ENCODE measurements at regions not wholly inside any gene's neighbourhood (a gene's known extent, or its start where the extent isn't known, plus 50 kb on each side); places are given as distances from the start of the nearest gene placed in this dataset.
"Not testable (repeated sequence)": the region's sequence is repeated elsewhere in the genome, so short reads cannot be mapped to it uniquely, and the experiment has no call there.

- no peak for DNase-seq
Observed at GRCh38 chr2:7683196-7683595, 766.0 kb downstream of the RNF144A start.

- no peak for DNase-seq
Observed at GRCh38 chr2:7683708-7684107, 766.5 kb downstream of the RNF144A start.

- DNase-seq, result no peak
Observed at GRCh38 chr2:7685342-7686015, 768.3 kb downstream of the RNF144A start.

GRCh38 chr2:7686016-7686385 lies 768.8 kb downstream of the RNF144A start:
- DNase-seq, result no peak

GRCh38 chr2:7691961-7692656 lies 774.9 kb downstream of the RNF144A start:
- DNase-seq, result no peak

GRCh38 chr2:7692657-7693161 lies 775.5 kb downstream of the RNF144A start:
- no peak for DNase-seq

GRCh38 chr2:7693246-7694075 lies 776.2 kb downstream of the RNF144A start:
- DNase-seq, result no peak

- no peak for DNase-seq
Observed at GRCh38 chr2:7694076-7694985, 777.1 kb downstream of the RNF144A start.

GRCh38 chr2:7696556-7696955 lies 779.3 kb downstream of the RNF144A start:
- not testable (repeated sequence) for DNase-seq

- DNase-seq, result no peak
Observed at GRCh38 chr2:7697052-7697451, 779.8 kb downstream of the RNF144A start.

GRCh38 chr2:7701791-7702190 lies 784.6 kb downstream of the RNF144A start:
- no peak for DNase-seq

- DNase-seq, result no peak
Observed at GRCh38 chr2:7703048-7703447, 785.8 kb downstream of the RNF144A start.

- no peak for DNase-seq
Observed at GRCh38 chr2:7703543-7704144, 786.4 kb downstream of the RNF144A start.

- DNase-seq, result no peak
Observed at GRCh38 chr2:7704296-7704865, 787.2 kb downstream of the RNF144A start.

GRCh38 chr2:7706791-7707190 lies 789.6 kb downstream of the RNF144A start:
- DNase-seq, result no peak

GRCh38 chr2:7707723-7708122 lies 790.5 kb downstream of the RNF144A start:
- DNase-seq, result no peak

GRCh38 chr2:7709907-7710306 lies 792.7 kb downstream of the RNF144A start:
- DNase-seq, result no peak

GRCh38 chr2:7711167-7711566 lies 794.0 kb downstream of the RNF144A start:
- DNase-seq, result no peak

GRCh38 chr2:7719876-7720275 lies 802.7 kb downstream of the RNF144A start:
- DNase-seq, result no peak

GRCh38 chr2:7721413-7721995 lies 804.3 kb downstream of the RNF144A start:
- no peak for DNase-seq

Data from left kidney (tissue), 1 donor.